GM04503 (cell line): ENCODE measurements at regions not wholly inside any gene's neighbourhood (a gene's known extent, or its start where the extent isn't known, plus 50 kb on each side); places are given as distances from the start of the nearest gene placed in this dataset.
"Not testable (repeated sequence)": the region's sequence is repeated elsewhere in the genome, so short reads cannot be mapped to it uniquely, and the experiment has no call there.

ENCODE experiments used
- DNase-seq: peaks from one replicate; pipeline ENCODE4 v3.0.0-alpha.2; 2012; ENCODE audit warnings: low read depth

DNA sequence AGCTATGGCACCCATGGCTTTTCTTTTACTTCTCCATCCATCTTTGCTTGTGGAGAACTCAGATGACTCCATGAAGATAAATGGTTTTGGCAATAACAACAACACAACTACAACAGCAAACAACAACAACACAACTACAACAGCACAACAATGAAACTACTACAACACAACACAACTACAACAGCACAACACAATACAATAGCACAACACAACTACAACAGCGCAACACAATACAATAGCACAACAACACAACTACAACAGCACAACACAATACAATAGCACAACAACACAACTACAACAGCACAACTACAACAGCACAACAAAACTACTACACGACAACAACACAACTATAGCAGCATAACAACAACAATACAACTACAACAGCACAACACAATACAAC is 569.4 kb downstream of the TOX3 start:
- DNase-seq = not testable (repeated sequence)

DNA sequence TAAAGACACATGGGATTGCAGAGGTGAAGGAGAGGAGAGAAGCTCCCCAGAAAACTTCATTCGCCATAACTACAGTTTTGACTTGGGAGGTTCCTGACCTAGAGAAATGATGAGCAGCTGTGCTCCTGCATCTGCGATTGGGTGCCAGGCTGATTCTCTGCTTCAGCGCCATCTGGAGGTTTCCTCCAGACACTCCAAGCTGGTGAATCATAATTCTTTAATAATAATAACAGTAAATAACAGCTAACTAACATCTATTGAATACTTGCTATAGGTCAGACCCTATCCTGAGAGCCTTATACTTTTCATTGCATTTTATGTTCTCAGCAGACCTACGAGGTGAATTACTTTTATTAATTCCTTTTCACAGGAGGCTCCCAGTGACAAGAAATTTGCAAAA is 575.8 kb downstream of the TOX3 start:
- DNase-seq = no peak

DNA sequence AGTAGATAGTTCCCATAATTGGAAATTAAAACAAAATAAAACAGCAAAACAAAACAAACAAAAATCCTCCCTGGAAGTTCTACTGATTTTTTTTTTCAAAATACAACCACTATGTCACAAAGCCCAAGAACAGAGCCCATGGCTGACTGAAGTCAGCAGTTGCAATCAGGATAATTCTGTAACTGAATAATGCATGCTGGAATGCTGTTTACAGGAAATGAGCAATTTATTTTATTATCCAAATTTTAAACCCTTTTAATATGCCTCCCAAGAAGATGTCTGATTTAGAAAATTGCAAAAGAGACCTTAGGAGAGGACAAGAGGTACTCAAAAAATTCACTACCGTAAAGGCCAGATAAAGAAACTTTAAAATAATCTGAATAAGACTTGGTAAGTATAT is 578.2 kb downstream of the TOX3 start:
- DNase-seq = no peak

DNA sequence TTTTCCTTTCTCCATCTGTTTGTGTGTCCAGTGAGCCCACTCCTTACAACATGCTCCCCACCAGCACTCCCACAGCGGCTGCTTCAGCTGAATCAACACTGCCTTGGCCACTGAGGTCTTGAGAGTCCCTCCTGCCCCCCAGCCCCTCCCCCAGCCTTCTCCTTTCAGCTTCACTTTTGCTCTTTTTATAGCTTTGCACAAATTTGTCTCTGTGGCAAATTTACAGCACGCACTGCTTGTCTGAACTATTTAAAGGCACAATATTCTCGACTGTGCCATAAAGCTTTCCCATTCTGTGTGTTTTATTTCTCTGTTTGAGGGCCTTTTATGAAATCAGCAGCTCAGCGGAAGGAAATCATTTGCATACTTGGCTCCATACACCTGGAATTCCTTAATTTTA is 579.3 kb downstream of the TOX3 start:
- no peak for DNase-seq

DNA sequence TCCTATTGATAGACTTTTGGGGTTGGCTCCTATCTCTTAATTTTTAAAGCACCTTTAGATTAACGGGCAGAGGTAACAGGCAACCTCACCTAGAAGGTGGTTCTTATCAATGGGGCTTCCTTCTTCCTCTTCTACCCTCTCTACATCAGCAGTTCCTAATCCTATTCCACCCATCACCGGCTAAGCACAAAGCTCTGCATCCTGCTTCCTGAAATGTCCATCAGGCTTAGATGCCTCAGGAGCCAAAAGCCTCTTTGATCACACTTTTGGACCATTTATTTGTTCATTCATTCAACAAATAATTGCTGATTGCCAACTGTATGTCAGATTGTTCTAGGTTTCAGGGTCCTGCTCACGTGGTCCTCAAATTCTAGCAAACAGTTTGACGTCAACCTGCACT is 586.0 kb downstream of the TOX3 start:
- DNase-seq = no peak

DNA sequence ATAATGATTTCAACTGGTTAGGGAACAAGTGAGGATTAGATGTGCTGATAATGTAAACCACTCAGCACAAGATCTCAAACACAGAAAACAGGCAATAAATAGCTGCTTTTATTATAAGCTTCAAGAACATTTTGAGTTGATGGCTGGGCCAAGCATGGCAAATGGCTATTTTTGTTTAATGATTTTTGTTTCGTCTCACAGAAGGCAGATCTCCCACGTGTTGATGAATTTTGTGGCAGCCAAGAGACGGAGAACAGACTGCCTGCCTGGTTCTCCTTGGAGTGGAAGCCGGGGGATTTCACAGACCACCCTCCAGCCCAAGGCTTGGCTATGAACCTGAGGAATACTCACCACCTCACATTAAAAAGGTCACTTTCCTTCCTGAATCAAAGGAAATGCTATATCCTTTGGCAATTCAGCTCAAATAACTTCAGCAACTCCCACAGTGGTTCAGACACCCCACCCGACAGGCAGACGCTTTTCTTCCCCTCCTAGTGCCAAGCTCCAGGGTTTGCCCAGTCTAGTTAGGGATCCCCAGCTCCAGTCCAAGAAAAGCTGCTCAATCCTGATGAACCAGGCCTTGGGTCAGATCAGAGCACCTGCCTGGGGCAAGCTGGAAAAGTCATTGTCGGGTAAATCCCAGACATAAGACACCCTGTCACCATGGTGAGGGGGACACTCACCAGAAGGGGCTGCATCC is 593.5 kb downstream of the TOX3 start:
- no peak for DNase-seq

DNA sequence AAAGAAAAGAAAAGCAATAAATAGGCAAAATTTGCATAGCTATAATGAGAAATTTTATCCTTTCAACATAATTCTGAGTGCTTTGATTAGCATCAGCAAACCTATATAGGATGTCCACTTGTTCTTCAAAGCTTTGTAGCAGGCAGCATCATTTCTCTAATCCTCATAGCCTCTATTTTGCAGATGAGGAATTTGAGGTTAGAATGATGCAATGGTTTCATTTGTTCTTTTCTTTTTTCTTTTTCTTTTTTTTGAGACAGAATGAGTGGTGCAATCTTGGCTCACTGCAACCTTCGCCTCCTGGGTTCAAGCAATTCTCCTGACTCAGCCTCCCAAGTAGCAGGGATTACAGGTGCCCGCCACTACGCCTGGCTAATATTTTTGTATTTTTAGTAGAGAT is 594.4 kb downstream of the TOX3 start:
- DNase-seq = no peak

DNA sequence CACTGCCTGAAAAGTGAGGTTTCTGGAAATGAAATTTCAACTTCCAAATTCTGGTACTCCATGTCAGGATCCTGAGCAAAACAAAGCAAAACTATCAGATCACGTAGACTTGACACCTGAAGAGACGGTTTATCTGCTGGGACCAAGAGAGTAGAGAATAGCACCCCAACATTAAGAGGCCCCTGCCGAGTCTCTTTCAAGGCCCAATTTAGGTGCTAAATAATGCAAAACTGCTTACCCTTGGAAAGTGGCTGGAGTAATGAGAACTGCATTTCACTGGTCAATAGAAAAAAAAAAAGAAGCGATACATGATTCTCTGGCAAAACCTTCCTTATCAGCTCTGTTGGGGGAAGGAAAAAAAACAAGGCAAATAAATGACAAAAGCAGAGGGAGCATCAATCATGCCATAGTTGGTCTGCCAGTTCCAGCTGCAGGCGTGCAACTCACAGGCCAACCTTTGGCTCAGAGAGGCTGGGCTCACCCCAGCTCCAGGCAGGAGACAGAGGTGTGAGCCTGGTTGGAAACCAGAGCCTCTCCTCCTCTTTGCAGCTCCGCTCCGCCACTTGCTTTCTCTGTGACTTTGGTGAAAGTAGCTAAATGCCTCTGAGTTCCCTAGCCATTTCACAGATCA is 595.2 kb downstream of the TOX3 start:
- DNase-seq = no peak

DNA sequence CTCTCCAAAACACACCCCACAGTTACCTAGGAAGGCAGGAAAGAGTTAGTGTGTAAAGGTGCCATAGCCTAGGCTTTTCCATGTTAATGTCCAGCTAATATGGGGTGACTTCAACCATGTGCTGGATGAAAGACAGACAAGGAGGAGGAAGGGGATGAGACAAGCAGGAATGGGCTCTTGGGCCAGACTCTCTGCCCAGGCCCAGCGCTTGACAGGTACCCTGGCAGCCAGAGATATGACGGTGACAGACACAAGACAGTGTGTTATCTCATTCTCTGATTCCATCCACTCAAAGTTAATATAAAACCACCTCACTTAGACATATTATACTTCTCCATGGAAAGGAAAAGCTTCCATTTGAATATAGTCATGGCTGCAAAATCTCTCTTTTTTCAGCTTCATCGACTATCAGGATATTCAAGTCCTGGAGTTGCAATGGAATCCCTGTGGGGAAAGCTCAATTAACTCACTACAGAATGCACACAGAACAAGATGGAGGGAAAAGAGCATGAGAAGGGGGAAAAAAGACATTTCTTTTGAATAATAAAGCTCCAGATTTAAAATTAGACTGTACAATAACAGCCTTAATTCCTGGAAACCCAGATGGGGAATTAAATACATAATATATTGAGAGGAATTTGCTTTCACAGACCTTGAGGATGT is 596.7 kb downstream of the TOX3 start:
- no peak for DNase-seq

DNA sequence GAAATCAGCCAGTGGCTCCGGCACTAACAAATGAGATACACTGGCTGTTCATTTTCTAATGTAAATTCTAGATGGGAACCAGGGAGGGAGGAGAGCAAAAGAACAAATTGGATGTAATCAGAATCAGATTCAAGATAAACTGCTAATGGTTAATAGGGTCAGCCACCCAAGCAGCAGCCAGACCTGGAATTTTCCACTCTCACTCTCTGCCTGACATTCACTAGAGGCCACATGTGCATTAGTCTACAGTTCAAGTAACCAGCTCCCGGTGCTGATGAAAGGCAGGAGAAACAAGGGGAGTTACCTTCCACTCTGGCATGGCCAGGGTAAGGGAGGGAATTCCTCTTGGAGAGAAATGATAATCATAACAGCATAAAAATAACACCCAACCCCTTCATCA is 597.7 kb downstream of the TOX3 start:
- DNase-seq = no peak

DNA sequence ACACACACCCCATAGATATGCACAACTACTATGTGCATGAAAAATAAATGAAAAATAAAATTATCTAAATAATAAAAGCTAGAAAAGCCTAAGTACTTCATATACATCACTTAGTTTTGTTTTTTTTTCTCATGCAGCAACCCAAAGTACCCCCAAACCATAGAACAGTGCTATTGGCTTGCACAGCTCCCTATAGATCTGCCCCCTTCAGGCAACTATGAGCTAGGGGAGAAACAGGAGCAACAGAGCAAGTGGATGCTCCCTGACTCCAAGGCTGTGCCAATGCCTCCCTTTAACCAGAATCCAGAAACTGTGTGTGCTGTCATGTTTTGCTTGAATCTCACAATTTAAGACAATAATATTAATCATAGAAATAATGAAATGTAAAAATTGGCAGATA is 605.5 kb downstream of the TOX3 start:
- DNase-seq = no peak

DNA sequence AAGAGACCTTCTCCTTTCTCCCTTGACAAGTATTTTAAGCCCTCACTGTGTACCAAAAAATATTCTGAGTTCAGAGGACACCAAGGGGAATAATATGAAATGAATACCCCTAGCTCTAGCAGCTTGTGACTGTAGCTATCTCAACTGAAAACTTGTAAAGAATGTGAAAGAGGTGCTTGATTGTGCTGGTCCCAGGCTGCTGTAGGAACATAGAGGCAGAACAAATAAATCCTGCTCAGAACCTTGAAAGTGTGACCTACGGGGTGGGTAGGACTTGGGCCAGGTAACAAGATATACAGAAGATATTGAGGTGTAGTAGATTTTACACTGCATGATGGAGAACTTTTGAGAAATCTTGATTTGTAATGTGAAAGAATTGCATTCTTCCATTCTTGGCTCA is 606.8 kb downstream of the TOX3 start:
- DNase-seq = no peak

DNA sequence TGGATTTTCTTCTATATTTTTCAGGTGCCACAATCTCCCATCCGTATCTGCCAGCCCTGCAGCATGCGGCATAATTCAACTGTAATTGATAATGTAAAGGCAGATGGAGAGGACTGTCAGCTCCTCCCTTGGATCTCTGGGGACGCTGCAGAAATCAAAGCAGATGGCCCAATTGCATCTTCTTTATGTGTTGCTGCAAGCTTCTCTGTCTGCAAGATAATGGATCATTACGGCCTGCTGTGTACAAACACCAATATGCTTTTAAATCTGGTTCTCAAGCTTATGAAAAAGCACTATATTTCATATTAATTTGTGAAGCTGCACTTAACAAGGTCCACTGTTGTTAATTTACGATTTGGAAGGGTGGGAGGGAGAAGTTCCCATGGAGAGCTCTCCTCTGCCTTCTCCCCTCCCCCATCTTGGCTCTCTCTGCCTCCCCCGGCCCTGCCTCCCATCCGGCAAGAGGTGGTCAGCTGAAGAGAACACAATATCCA is 607.5 kb downstream of the TOX3 start:
- no peak for DNase-seq

DNA sequence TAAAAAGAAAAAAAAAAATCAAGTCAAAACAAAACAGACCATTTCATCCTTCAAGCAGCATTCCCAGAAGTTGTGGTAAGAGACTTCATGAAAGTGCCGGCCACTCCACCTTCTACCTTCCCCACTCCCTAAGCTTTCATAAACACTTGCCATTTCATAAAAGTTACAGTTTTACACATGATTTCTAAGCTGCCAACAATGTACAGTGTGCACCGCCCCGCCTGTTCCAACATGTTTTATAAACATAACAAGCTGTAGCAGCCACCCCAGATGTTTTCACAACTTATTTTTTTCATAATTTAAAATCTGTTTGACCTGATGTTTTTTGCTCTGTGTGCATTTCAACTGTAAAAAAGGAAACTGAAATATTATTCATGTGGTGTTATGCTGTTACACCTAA is 608.1 kb downstream of the TOX3 start:
- DNase-seq = no peak

DNA sequence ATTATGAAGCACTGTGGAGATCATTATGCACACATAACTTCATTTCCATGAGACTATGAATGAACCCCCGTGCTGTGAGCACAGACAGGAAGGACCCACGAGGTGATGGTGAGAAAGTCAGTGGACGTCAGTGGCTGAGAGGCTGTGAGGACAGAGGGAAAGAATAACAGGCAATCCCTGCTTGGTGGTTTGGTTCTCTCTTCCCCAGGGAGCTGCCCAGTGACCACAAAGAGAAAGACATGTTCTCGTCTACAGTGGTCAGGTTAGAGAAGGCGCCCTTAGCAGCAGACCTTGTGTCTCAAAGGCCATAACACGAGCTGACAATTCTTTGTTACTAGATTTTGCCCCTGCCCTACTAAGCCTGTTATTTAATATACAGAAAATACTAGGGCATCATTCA is 609.2 kb downstream of the TOX3 start:
- no peak for DNase-seq

DNA sequence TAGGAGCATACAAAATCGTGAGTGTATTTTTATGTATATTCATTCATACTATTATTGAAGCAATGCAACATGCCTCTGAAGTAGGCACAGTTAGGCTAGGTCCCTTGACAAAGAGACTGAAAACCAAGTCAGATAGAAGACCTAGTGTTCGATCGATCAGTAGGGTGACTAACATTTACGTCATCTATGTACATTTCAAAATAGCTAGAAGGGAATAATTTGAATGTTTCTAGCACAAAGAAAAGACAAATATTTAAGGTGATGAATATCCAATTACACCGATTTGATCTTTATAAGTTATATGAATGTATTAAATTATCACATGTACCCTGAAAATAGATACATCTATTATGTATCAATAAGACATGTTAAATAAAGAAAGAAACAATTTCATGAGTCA is 610.1 kb downstream of the TOX3 start:
- no peak for DNase-seq

DNA sequence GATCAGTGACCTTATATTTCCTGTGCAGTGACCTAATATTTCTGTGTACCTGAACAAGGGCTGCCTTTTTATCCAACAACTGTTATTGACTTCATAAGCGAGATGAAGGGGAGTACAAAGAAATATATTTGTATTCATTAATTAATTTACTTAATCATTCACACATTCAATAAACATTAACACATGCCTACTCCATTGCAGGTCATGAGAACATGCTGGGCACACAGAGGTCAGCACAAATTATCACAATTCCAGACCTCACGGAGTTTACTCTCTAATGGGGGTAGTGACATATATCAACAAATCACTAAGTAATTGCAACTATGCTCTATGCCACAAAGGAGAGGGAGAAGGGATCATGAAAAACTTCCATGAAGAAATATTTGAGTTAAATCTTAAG is 614.6 kb downstream of the TOX3 start:
- no peak for DNase-seq

DNA sequence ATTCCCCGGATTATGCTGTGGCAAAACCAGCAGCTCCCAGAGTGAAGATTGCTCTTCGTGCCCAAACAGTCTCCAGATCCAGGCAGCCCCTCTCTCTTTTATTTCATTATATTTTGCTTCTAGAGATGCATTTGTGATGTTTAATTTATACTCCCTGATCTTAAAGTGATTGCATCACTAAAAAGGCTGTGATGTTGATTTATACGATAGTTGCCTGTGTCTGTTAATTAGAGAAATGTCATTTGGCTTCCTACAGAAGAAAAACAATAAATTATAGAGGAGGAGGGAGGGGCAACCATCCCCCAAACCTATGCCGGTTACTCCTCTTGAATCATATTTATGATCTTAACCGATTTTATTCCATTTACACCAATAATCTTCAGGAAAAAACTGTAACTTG is 615.3 kb downstream of the TOX3 start:
- DNase-seq = no peak

DNA sequence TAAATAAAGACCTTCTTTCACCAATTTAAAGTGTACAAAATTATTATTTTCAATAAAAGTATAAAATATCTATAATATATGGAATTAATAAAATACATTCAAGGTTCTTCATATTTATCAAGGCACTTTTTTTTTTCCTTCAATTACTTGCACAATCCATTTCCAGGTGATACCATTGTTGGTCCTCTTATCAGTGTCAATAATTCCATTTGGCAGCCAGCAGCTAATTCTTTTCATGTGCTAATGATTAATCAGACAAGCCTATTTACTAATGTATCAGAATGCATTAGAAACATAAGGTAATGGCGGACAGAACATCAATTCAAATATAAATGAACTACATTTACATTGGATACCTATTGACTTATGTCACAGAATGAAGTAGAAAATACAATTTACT is 622.2 kb downstream of the TOX3 start:
- DNase-seq = no peak

DNA sequence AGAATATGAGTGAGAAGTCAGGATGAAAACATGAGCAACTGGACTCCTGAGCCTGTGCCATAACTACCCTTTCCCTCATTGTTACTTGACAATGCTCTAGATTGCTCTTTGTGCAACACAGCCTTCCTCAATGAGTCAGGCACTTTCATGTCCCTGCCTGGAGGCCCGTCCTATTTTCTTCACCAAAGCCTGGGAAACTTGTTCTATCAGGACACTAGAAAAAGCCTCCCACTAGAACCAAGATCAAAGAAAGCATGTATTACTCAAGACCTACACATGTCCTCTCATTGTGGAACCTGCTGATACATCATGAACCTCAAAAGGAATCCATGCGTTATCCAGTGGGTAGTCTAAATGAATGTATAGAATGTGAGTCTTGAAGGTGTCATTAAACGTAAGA is 624.5 kb downstream of the TOX3 start:
- DNase-seq = no peak

DNA sequence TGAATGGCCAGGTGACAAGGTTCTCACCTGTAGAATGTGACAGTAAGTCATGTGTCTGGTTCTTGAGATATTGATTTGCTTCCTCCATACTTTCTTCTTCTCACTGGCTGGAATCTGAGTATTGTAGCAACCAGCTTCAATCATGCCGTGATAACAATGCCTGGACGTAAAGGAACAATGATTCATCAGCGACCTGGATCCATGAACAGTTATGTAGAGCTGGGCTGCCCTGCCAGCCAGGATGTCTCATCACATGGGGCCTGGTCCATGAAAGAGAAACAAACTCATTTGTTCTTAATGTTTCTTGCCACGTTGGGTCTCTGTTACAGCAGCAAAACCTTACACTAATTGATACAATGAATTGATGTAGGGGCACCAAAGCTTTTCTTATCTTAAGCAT is 627.2 kb downstream of the TOX3 start:
- no peak for DNase-seq

DNA sequence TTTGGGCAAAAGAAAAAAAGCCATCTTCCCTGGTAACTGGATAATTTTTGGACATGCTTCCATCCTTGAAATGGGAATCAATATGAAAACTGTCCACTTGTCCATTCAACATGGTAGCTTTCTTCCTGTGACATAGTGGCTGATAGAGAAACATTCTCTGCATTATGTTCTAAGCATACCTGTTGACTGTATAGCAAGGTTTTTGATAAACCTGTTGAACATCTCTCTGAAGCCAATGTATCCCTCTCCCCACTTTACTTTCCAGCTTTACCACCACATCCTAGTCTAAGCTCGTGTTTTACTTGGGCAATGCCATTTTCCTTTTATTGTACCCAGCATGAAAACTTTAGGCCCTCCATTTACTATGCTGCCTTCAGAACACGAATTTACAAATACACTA is 630.1 kb downstream of the TOX3 start:
- DNase-seq = no peak

DNA sequence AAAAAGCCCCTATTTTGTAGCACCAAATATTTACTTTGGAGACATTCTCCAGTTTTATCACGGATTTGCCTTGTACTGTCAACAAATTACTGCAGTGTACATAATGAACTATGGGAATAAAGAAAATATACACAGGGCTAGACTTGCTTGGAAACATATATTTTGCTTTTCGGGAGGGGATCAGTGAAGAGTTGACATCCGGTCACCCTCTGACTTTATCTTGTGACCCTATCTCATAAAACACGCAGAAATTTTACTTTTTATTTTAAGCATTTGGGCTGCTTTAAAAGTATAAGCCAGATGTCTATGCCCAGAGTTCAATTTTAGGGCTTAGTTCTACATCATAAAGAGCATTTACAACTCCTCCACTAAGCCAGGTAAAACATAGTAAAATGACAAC is 630.7 kb downstream of the TOX3 start:
- DNase-seq = no peak

DNA sequence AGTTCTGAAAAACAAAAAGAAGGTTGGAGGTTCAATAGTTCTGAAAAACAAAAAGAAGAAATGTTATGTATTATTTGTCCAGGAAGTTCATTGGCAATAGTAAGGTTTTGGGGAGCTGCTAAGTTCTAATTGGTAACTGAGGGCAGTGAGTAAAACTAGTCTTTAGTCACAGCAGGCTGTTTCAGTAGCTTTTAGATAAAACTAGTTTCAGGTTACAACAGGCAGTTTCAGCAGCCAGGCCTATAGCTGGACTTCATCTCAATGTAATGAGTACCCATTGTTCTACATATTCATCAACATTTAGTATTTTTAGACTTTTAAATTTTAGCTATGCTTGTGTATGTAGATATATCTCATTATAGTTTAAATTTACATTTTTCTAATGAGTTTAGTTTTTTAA is 639.3 kb downstream of the TOX3 start:
- no peak for DNase-seq
